Adrenal gland (tissue), 5 donors: ENCODE measurements at regions not wholly inside any gene's neighbourhood (a gene's known extent, or its start where the extent isn't known, plus 50 kb on each side); places are given as distances from the start of the nearest gene placed in this dataset.

Source experiments
- POLR2A ChIP-seq, 2 donors: fragments of 450-650 bp; IDR thresholded peaks; one replicate each; pipeline ENCODE4 v1.6.1; 2017; ENCODE audit warnings: antibody characterized with exemption in 2 of 2, mild to moderate bottlenecking in 2 of 2, moderate library complexity in 1 of 2
- TF ChIP-seq, protein P1 (sequence below), 6 experiments: fragments of 450-650 bp in 4 of 6; fragments of 200-600 bp in 2 of 6; sonication (generic) in 1 of 6; IDR thresholded peaks; 1 replicate in 5 of 6; 2 replicates in 1 of 6; pipeline versions ENCODE4 v1.5.1 to v1.8.0; 2016 to 2021; ENCODE audit warnings: antibody characterized with exemption in 6 of 6, mild to moderate bottlenecking in 2 of 6, moderate library complexity in 1 of 6
- donor health status: DM: no; HTN: no; CAD: no.

- TF ChIP-seq, protein P1, sequence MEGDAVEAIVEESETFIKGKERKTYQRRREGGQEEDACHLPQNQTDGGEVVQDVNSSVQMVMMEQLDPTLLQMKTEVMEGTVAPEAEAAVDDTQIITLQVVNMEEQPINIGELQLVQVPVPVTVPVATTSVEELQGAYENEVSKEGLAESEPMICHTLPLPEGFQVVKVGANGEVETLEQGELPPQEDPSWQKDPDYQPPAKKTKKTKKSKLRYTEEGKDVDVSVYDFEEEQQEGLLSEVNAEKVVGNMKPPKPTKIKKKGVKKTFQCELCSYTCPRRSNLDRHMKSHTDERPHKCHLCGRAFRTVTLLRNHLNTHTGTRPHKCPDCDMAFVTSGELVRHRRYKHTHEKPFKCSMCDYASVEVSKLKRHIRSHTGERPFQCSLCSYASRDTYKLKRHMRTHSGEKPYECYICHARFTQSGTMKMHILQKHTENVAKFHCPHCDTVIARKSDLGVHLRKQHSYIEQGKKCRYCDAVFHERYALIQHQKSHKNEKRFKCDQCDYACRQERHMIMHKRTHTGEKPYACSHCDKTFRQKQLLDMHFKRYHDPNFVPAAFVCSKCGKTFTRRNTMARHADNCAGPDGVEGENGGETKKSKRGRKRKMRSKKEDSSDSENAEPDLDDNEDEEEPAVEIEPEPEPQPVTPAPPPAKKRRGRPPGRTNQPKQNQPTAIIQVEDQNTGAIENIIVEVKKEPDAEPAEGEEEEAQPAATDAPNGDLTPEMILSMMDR (IDR thresholded peaks at IDR 0.05): no peak
- no peak for TF ChIP-seq POLR2A (IDR thresholded peaks at IDR 0.05)
These were observed 366.2 kb downstream of the TNS1 start for GRCh38 chr2:217636578-217636977.
